ENCODE measurements at regions not wholly inside any gene's neighbourhood (a gene's known extent, or its start where the extent isn't known, plus 50 kb on each side); places are given as distances from the start of the nearest gene placed in this dataset.
"Not testable (repeated sequence)": the region's sequence is repeated elsewhere in the genome, so short reads cannot be mapped to it uniquely, and the experiment has no call there.

DNA sequence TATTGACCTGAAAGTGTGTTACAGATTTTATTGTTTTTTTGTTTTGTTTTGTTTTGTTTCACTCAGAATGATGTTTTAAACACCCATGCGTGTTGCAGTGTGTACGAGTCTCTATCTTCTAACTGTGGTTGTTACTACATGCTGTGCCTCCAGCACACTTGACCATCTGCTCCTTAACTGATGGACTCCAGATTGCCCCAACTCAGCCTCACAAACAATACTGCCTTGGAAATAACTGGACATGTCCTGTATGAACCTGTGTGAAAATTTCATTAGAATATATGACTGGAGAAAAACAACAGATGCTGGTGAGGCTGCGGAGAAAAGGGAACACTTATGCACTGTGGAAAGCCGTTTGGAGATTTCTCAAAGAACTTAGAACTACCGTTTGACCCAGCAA is 68.7 kb upstream of the HAND1 start:
- no peak for DNase-seq (ENCODE audit: low spot score)

DNA sequence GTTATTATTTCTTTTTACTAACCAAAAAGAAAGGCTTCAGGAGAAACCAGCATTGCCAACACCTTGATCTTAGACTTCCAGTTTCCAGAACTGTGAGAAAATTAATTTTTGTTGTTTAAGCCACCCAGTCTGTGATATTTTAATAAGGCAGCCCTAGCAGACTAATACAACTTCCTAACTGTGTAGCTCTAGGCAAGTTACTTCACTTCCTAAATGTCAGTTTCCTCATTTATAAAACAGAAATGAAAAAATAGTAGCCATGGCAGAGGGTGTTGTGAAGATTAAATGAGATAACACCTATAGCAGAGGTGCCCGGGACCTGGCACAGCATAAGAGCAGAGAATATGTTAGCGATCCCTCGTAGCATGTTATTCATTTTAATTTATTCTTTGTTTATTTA is 66.6 kb upstream of the HAND1 start:
- DNase-seq (ENCODE audit: low spot score) = no peak

DNA sequence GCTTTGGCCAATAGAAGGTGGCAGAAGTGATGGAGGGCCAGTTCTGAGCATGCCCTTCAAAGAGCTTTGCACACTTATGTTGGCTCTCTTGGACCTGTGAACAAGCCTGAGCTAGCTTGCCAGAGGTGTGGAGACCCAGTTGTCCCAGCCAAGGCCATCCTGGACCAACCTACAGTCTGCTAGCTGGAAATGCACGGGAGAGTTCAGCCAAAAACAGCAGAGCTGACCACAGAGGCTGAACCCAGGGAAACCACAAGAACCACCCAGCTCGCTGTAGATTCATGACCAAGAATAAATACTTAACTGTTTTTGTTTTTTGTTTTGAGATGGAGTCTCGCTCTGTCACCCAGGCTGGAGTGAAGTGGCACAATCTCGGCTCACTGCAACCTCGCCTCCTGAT is 65.4 kb upstream of the HAND1 start:
- DNase-seq (ENCODE audit: low spot score) = no peak

DNA sequence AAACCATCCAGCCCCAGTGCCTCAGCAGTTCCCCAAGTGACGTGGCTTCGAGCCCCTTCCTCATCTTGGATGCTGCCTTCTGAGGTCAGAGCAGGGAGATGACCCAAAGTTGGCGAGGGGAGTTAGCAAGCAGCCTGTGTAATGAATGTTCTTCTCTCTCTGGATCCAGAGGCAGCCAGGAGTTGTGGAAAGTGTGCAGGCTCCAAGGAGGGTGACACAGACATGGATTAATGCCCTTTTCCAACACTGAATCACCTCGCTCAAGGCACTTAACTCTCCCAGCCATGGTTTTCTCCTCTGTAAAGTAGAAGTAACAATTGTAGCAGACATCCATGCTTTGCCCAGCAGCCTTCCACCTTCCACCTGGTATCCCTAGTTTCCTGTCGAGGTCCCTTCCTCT is 64.6 kb upstream of the HAND1 start:
- DNase-seq (ENCODE audit: low spot score) = no peak

DNA sequence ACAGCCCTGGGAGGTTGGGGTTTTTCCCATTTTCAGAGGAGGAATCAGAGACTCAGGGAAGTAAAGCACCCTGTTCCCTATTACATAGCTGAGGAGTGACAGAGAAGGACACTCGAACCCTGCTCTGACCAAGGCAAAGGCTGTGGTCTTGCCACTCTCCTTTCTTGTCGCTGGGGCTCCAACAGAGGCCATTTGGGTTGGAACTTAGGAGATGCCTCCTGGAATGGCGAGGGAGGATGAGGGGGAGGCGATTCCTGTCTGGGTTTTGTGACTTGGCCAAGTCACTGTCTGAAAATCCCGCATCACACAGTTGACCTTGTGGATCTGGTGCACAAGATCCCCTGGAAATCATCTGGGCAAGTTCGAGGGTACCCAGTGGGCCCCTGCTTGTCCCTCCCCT is 64.0 kb upstream of the HAND1 start:
- DNase-seq (ENCODE audit: low spot score) = no peak

DNA sequence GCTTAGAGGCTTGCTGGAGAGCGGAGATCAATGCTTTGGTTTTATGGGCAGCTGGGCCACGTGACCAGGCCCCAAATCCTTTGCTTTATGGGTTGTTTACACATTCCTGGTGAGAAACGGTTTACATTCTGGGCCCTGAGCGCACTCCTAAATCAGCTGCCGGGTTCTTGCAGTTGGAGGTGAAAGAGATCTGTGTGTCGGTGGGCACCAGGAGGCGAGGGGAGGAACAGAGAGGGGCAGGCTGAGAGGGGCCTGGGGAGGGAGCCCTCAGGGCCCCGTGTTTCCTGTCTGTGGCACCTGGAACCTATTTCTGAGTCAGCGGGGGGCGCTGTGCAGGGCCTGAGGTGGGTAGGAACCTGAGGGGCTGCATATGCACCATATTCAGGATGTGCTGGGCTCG is 63.5 kb upstream of the HAND1 start:
- DNase-seq (ENCODE audit: low spot score) = no peak

DNA sequence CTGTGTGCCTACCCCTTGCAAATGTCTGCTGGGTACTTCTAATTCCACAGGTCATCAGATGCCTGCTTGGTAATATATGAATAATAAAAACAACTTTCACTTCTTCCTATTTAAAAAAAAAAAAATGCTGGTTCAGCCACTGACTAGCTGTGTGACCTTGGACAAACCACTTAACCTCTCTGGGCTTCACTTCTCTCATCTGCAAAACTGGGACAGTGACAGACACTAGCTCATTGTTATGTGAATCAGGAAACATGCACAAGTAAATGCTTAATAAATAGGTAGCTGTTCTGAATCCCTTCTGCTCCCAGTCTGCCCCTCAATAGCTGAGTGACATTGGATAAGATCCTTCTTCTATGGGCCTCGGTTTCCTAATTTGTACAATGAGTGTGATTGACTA is 62.6 kb upstream of the HAND1 start:
- DNase-seq (ENCODE audit: low spot score) = no peak

DNA sequence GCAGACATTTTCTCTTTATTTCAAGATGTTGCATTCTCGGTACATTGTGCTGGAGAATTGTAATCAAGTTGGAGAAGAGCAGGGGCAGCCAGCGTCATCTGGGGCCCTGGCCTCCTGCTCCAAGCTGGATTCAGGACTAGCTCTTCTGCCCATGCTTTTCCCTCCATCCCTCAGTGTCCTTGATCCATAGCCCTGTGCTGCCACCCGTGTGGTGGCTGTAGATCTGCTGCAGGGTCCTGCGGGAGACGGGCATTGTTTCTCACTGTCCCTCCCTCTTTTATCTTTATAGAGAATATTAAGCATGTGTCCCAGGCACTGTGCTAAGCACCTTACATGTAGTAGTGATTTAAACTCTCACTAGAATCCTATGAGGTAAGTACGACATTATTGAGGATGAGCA is 60.5 kb upstream of the HAND1 start:
- no peak for DNase-seq (ENCODE audit: low spot score)

DNA sequence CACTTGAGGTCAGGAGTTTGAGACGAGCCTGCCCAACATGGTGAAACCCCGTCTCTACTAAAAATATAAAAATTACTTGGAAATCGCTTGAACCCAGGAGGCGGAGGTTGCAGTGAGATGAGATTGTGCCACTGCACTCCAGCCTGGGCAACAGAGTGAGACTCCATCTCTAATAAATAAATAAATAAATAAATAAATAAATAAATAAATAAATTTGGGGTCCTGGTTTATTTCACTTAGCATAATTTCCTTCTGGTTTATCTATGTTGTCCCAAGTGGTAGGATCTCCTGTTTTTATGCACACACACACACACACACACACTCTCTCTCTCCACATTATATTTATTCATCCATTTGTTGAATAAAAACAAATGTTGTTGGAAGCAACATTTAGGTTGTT is 58.4 kb upstream of the HAND1 start:
- not testable (repeated sequence) for DNase-seq (ENCODE audit: low spot score)

DNA sequence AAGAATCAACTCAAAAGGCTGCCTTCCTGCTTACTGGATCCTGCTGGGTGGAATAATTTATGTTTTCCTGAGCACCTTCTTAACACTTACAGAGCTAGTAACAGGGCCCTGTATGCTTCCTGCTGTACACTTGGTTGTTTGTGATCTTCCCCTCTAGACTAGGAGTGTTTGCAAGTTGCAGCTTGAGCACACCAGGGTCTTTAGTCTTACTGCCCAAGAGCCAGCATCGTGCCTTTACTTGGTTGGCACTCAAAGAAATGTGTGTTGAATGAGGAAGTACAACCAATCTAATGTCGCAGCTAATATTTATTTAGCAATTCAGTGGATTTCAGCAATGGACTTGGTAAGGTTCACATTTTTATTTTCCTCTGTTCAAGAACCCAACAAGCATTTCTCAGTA is 57.5 kb upstream of the HAND1 start:
- no peak for DNase-seq (ENCODE audit: low spot score)

DNA sequence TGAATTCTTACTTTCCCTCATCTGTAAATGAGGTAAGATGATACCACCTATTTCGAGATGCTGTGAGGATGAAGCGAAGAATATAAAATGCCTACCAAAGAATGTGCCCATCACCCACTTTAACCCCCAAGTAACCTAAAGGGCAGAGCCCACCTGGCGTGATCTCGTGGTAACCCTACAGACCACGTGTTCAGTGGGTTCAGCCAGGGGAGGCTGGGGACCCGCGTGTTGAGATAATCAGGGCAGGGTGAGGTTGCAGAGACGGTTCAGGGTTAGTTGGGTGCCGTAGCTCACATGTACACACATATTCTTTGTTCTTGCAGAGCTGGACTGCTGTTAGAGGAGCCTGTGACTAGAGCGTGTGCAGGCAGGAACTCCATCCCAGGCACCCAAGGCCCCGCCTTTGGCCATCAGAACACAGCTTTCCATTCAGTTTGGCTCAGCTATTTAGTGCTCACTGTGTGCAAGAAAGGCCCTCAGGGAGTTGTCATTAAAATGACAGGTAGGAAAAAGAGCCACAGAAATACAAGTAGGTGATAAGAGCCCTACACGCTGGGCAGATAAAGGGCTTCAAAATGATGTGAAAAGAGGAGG is 56.5 kb upstream of the HAND1 start:
- DNase-seq (ENCODE audit: low spot score) = no peak

DNA sequence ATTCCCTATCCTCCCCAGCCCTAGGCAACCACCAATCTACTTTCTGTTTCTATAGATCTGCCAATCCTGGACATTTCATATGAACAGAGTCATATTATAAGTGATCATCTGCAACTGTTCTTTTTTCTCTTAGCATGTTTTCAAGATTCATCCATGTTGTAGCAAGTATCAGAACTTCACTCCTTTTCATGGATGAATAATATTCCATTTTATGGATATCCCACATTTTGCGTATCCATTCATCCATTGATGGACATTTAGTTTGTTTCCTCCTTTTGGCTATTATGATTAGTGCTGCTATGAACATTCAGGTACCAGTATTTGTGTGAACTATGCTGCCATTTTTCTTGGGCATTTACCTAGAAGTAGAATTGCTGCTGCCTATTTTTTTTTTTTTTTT is 51.3 kb upstream of the HAND1 start:
- DNase-seq (ENCODE audit: low spot score) = no peak

DNA sequence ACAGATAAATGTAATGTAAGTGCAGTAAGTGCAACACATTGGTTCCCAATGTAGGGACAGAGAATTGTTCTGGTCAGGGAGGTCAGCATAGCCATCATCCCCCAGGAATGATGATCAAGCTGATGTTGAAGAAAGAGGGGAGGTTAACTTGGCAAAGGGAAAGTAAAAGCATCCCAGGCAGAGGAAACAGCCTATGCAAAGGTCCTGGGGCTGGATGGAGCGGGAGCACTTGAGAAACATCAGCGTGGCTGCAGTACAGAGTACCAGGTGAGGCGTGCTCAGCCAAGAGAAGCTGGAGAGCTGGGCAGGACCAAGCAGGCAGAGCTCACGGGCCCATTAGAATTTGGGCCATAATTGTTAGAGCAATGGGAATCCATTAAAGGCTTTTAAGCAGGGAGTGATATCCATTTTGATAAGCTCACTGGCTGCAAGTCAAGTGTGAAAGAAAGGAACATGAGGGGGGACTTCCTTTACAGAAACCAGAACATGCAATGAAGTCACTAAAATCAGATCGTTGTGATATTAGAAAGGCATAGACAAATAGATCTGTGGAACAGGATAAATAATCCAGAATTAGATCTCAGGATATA is 50.1 kb upstream of the HAND1 start:
- DNase-seq (ENCODE audit: low spot score) = no peak

All from NAMALWA (cell line).